ENCODE measurements at regions not wholly inside any gene's neighbourhood (a gene's known extent, or its start where the extent isn't known, plus 50 kb on each side); places are given as distances from the start of the nearest gene placed in this dataset.

- DNase-seq = no peak
Observed at GRCh38 chr2:216320852-216321251, 51.4 kb downstream of the MARCHF4 start.

GRCh38 chr2:216319771-216320170, 52.5 kb downstream of the MARCHF4 start:
- peak; percentile 29 for DNase-seq

GRCh38 chr2:216318521-216318874, 53.8 kb downstream of the MARCHF4 start:
- DNase-seq = no peak

GRCh38 chr2:216317831-216318520, 54.3 kb downstream of the MARCHF4 start:
- DNase-seq = no peak

- peak; percentile 88 for DNase-seq
Observed at GRCh38 chr2:216316743-216317142, 55.5 kb downstream of the MARCHF4 start.

GRCh38 chr2:216315802-216316603, 56.3 kb downstream of the MARCHF4 start:
- peak; percentile 65 for DNase-seq

GRCh38 chr2:216312441-216312840, 59.8 kb downstream of the MARCHF4 start:
- no peak for DNase-seq

- no peak for DNase-seq
Observed at GRCh38 chr2:216308576-216308975, 63.7 kb downstream of the MARCHF4 start.

GRCh38 chr2:216307496-216307895, 64.8 kb downstream of the MARCHF4 start:
- no peak for DNase-seq

GRCh38 chr2:216306868-216307267, 65.4 kb downstream of the MARCHF4 start:
- no peak for DNase-seq

GRCh38 chr2:216305574-216305973, 66.7 kb downstream of the MARCHF4 start:
- DNase-seq = no peak

- peak; percentile 66 for DNase-seq
Observed at GRCh38 chr2:216302981-216303676, 69.2 kb downstream of the MARCHF4 start.

- DNase-seq = no peak
Observed at GRCh38 chr2:216300906-216301305, 71.4 kb downstream of the MARCHF4 start.

- DNase-seq = no peak
Observed at GRCh38 chr2:216299588-216299987, 72.7 kb downstream of the MARCHF4 start.

- peak; percentile 87 for DNase-seq
Observed at GRCh38 chr2:216298719-216299495, 73.4 kb downstream of the MARCHF4 start.

GRCh38 chr2:216296856-216297255, 75.4 kb downstream of the MARCHF4 start:
- DNase-seq = no peak

GRCh38 chr2:216294305-216294704, 78.0 kb downstream of the MARCHF4 start:
- DNase-seq = no peak

GRCh38 chr2:216293883-216294282, 78.4 kb downstream of the MARCHF4 start:
- no peak for DNase-seq

- no peak for DNase-seq
Observed at GRCh38 chr2:216292886-216293301, 79.4 kb downstream of the MARCHF4 start.

- DNase-seq = no peak
Observed at GRCh38 chr2:216292475-216292874, 79.8 kb downstream of the MARCHF4 start.

- no peak for DNase-seq
Observed at GRCh38 chr2:216289470-216289869, 82.8 kb downstream of the MARCHF4 start.

- DNase-seq = peak; percentile 17
Observed at GRCh38 chr2:216287251-216287650, 85.0 kb downstream of the MARCHF4 start.

All from HCEC 1CT (cell line).